Glutamatergic neuron (in vitro differentiated cells): ENCODE measurements at regions not wholly inside any gene's neighbourhood (a gene's known extent, or its start where the extent isn't known, plus 50 kb on each side); places are given as distances from the start of the nearest gene placed in this dataset.

ENCODE experiments used
- DNase-seq: peaks from one replicate; pipeline ENCODE4 v3.0.0; 2022
- H3K27ac Mint-ChIP-seq: one replicate; pipeline ENCODE4 v1.8.0; 2020; ENCODE audit warnings: mild to moderate bottlenecking, mixed read lengths, inconsistent platforms; ENCODE audit not compliant: unreplicated experiment
- H3K27me3 Mint-ChIP-seq: one replicate; pipeline ENCODE4 v1.8.0; 2020; ENCODE audit warnings: mild to moderate bottlenecking, moderate library complexity, mixed read lengths, inconsistent platforms; ENCODE audit not compliant: unreplicated experiment
- H3K36me3 Mint-ChIP-seq: one replicate; pipeline ENCODE4 v1.8.0; 2020; ENCODE audit warnings: mild to moderate bottlenecking, mixed read lengths, inconsistent platforms; ENCODE audit not compliant: unreplicated experiment
- H3K4me1 Mint-ChIP-seq: one replicate; pipeline ENCODE4 v1.8.0; 2020; ENCODE audit warnings: mild to moderate bottlenecking, low read depth, mixed read lengths, inconsistent platforms; ENCODE audit not compliant: unreplicated experiment
- H3K4me3 Mint-ChIP-seq: one replicate; pipeline ENCODE4 v1.8.0; 2020; ENCODE audit warnings: mild to moderate bottlenecking, mixed read lengths, inconsistent platforms; ENCODE audit not compliant: unreplicated experiment
- H3K9me3 Mint-ChIP-seq: one replicate; pipeline ENCODE4 v1.8.0; 2020; ENCODE audit warnings: mild to moderate bottlenecking, moderate library complexity, mixed read lengths, inconsistent platforms; ENCODE audit not compliant: unreplicated experiment
- CTCF ChIP-seq: fragments of 200-600 bp; sonication (generic); IDR thresholded peaks from one replicate; pipeline ENCODE4 v1.5.0; 2021; ENCODE audit not compliant: partially characterized antibody, unreplicated experiment

GRCh38 chr17:77753246-77753645, 205.3 kb upstream of the TNRC6C start:
- Mint-ChIP-seq H3K27ac (no peak overlapping the region), H3K9me3 (peaks cover 2% of the 10 kb centered on the region), H3K4me1 (peaks cover 6% of the 10 kb centered on the region), H3K36me3 (no peaks in the 10 kb centered on the region), H3K4me3 (no peak overlapping the region), H3K27me3 (no peaks in the 10 kb centered on the region)
- no peak for DNase-seq
- TF ChIP-seq CTCF = no peak

- Mint-ChIP-seq H3K27ac (no peak overlapping the region), H3K36me3 (no peaks in the 10 kb centered on the region), H3K4me3 (no peak overlapping the region), H3K4me1 (peaks cover 4% of the 10 kb centered on the region), H3K27me3 (peaks cover 2% of the 10 kb centered on the region), H3K9me3 (peaks cover 2% of the 10 kb centered on the region)
- no peak for TF ChIP-seq CTCF
- no peak for DNase-seq
Observed at GRCh38 chr17:77753691-77754245, 204.7 kb upstream of the TNRC6C start.

GRCh38 chr17:77754956-77755355, 203.5 kb upstream of the TNRC6C start:
- DNase-seq = no peak
- Mint-ChIP-seq H3K36me3 (no peaks in the 10 kb centered on the region), H3K4me3 (no peak overlapping the region), H3K4me1 (peaks cover 2% of the 10 kb centered on the region), H3K27ac (no peak overlapping the region), H3K27me3 (peaks cover 2% of the 10 kb centered on the region), H3K9me3 (peaks cover 2% of the 10 kb centered on the region)
- no peak for TF ChIP-seq CTCF

GRCh38 chr17:77755410-77755963, 203.0 kb upstream of the TNRC6C start:
- H3K36me3 Mint-ChIP-seq = no peaks in the 10 kb centered on the region
- no peak overlapping the region for H3K27ac Mint-ChIP-seq
- no peaks in the 10 kb centered on the region for H3K4me1 Mint-ChIP-seq
- no peak for TF ChIP-seq CTCF
- no peak for DNase-seq
- peaks cover 2% of the 10 kb centered on the region for H3K27me3 Mint-ChIP-seq
- H3K4me3 Mint-ChIP-seq = no peak overlapping the region
- H3K9me3 Mint-ChIP-seq = no peaks in the 10 kb centered on the region

GRCh38 chr17:77756028-77756427, 202.5 kb upstream of the TNRC6C start:
- Mint-ChIP-seq H3K9me3 (no peaks in the 10 kb centered on the region), H3K4me3 (no peak overlapping the region), H3K36me3 (no peaks in the 10 kb centered on the region), H3K27ac (no peak overlapping the region), H3K4me1 (no peaks in the 10 kb centered on the region), H3K27me3 (peaks cover 2% of the 10 kb centered on the region)
- DNase-seq = no peak
- TF ChIP-seq CTCF = no peak
